Uterus (tissue), 3 donors: ENCODE measurements at regions not wholly inside any gene's neighbourhood (a gene's known extent, or its start where the extent isn't known, plus 50 kb on each side); places are given as distances from the start of the nearest gene placed in this dataset.

Experiments
- DNase-seq, 2 donors: peaks; one replicate each; pipeline ENCODE4 v3.0.0-alpha.2; 2019 to 2020
- H3K27ac ChIP-seq, 2 donors: fragments of 200-600 bp; sonication (generic); 1 replicate in 1 of 2; 2 replicates in 1 of 2; pipeline ENCODE4 v1.5.1; 2016 to 2018
- H3K27me3 ChIP-seq, 2 donors: fragments of 200-600 bp; sonication (generic); one replicate each; pipeline ENCODE4 v1.5.1; 2018 to 2019; ENCODE audit warnings: control low read depth in 1 of 2
- H3K36me3 ChIP-seq, 2 donors: fragments of 200-600 bp; sonication (generic); one replicate each; pipeline ENCODE4 v1.5.1; 2019; ENCODE audit warnings: control low read depth in 1 of 2
- H3K4me1 ChIP-seq, 2 donors: fragments of 200-600 bp; sonication (generic); one replicate each; pipeline ENCODE4 v1.5.1; 2018 to 2019; ENCODE audit warnings: control low read depth in 1 of 2
- H3K4me3 ChIP-seq, 2 donors: fragments of 200-600 bp; sonication (generic); 1 replicate in 1 of 2; 2 replicates in 1 of 2; pipeline ENCODE4 v1.5.1; 2018 to 2019; ENCODE audit warnings: mild to moderate bottlenecking in 1 of 2
- H3K9me3 ChIP-seq, 2 donors: fragments of 200-600 bp; sonication (generic); one replicate each; pipeline ENCODE4 v1.5.1; 2019; ENCODE audit warnings: control low read depth in 1 of 2
- CTCF ChIP-seq, 4 experiments: fragments of 200-600 bp in 2 of 4; fragments of 450-650 bp in 2 of 4; sonication (generic) in 2 of 4; IDR thresholded peaks; one replicate each; pipeline ENCODE4 v1.5.1; 2016 to 2019; ENCODE audit warnings: antibody characterized with exemption in 4 of 4, mild to moderate bottlenecking in 2 of 4, moderate library complexity in 1 of 4
- POLR2A ChIP-seq, 2 donors: fragments of 450-650 bp; IDR thresholded peaks; one replicate each; pipeline ENCODE4 v1.6.1; 2016; ENCODE audit warnings: antibody characterized with exemption in 2 of 2, mild to moderate bottlenecking in 1 of 2, moderate library complexity in 1 of 2
- intact Hi-C: fragments of 100-400 bp; cut with DNase I; formaldehyde crosslinking; loops from one replicate; pipeline ENCODE4 v1.15.1; 2023; ENCODE audit warnings: low total_unique reads
- donor health status: DM: yes; HTN: yes; CAD: no.

GRCh38 chr3:67127254-67127653 is 129.1 kb downstream of the KBTBD8 start:
- Histone ChIP-seq H3K27me3 (no peaks in the 10 kb centered on the region), H3K9me3 (no peaks in the 10 kb centered on the region), H3K36me3 (no peaks in the 10 kb centered on the region), H3K4me3 (no peak overlapping the region), H3K27ac (no peak overlapping the region), H3K4me1 (no peaks in the 10 kb centered on the region)
- no peak for DNase-seq
- intact Hi-C loops: no loop called here
- TF ChIP-seq CTCF (IDR thresholded peaks at IDR 0.05): no peak
- TF ChIP-seq POLR2A (IDR thresholded peaks at IDR 0.05): no peak

- Histone ChIP-seq H3K27me3 (no peaks in the 10 kb centered on the region), H3K9me3 (no peaks in the 10 kb centered on the region), H3K4me1 (no peaks in the 10 kb centered on the region), H3K36me3 (no peaks in the 10 kb centered on the region), H3K4me3 (no peak overlapping the region), H3K27ac (no peak overlapping the region)
- no peak for DNase-seq
- intact Hi-C loops: no loop called here
- TF ChIP-seq CTCF (IDR thresholded peaks at IDR 0.05): no peak
- no peak for TF ChIP-seq POLR2A (IDR thresholded peaks at IDR 0.05)
These were observed 144.3 kb downstream of the KBTBD8 start for GRCh38 chr3:67142432-67142831.

GRCh38 chr3:67145738-67146137 is 147.6 kb downstream of the KBTBD8 start:
- DNase-seq: no peak
- H3K4me1 ChIP-seq: no peaks in the 10 kb centered on the region
- H3K27ac ChIP-seq: no peak overlapping the region
- intact Hi-C loops: no loop called here
- H3K4me3 ChIP-seq: no peak overlapping the region
- no peaks in the 10 kb centered on the region for H3K36me3 ChIP-seq
- TF ChIP-seq CTCF (IDR thresholded peaks at IDR 0.05) (no peak), POLR2A (IDR thresholded peaks at IDR 0.05) (no peak)
- H3K27me3 ChIP-seq: no peaks in the 10 kb centered on the region
- H3K9me3 ChIP-seq: no peaks in the 10 kb centered on the region

GRCh38 chr3:67154429-67154828 is 156.3 kb downstream of the KBTBD8 start:
- Histone ChIP-seq H3K4me1 (no peaks in the 10 kb centered on the region), H3K36me3 (no peaks in the 10 kb centered on the region), H3K4me3 (no peak overlapping the region), H3K27ac (no peak overlapping the region), H3K9me3 (no peaks in the 10 kb centered on the region), H3K27me3 (no peaks in the 10 kb centered on the region)
- TF ChIP-seq CTCF (IDR thresholded peaks at IDR 0.05): no peak
- no peak for TF ChIP-seq POLR2A (IDR thresholded peaks at IDR 0.05)
- DNase-seq: no peak
- intact Hi-C loops: loop anchor here (2.0 kb wide), 1 partner anchor 14 kb away; no protein-coding TSS in a partner anchor

- H3K4me3 ChIP-seq: no peak overlapping the region
- H3K9me3 ChIP-seq: no peaks in the 10 kb centered on the region
- H3K4me1 ChIP-seq: no peaks in the 10 kb centered on the region
- TF ChIP-seq POLR2A (IDR thresholded peaks at IDR 0.05): no peak
- no peak for TF ChIP-seq CTCF (IDR thresholded peaks at IDR 0.05)
- H3K27ac ChIP-seq: no peak overlapping the region
- no peaks in the 10 kb centered on the region for H3K36me3 ChIP-seq
- no peaks in the 10 kb centered on the region for H3K27me3 ChIP-seq
- no peak for DNase-seq
- intact Hi-C loops: no loop called here
These were observed 169.4 kb downstream of the KBTBD8 start for GRCh38 chr3:67167481-67167880.
